ENCODE measurements at regions not wholly inside any gene's neighbourhood (a gene's known extent, or its start where the extent isn't known, plus 50 kb on each side); places are given as distances from the start of the nearest gene placed in this dataset.

DNA sequence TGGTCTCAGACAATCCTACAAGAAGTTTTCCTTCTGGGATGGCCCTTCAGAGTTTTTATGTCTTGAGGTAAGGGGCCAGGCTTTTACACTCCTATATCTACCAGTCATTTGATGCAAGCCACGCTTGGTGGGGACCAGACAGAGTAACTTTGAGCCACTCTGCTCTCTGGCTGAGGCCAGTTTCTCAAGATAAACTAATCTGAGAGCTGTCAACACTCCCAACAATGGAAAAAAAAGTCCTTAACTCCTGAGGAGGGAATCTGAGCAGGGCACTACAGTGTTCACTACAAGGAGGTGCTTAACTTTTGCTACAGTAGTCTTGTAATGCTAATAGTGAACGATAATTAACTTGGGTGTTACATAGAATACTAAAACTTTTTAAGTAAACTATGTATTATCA is 62.7 kb downstream of the MRPS30 start:
- Histone ChIP-seq H4K20me1 (ENCODE audit: insufficient read depth) (no peaks in the 10 kb centered on the region), H3K4me3 (no peak overlapping the region), H2AFZ (peak overlapping the region; percentile 57), H3K9me3 (ENCODE audit: insufficient read depth, low read depth) (peaks cover 10% of the 10 kb centered on the region; the same call in 1 of the 2 replicates), H3K36me3 (ENCODE audit: low read depth) (no peaks in the 10 kb centered on the region), H3K27me3 (ENCODE audit: insufficient read depth, low read depth) (no peaks in the 10 kb centered on the region), H3K9me2 (ENCODE audit: insufficient read depth) (no peaks in the 10 kb centered on the region), H3K4me1 (replicated peaks; ENCODE audit: insufficient read depth) (peaks cover 30% of the 10 kb centered on the region), H3K4me2 (no peak overlapping the region), H3F3A (ENCODE audit: insufficient read depth, low read depth) (peaks cover 15% of the 10 kb centered on the region), H3K79me2 (ENCODE audit: low read depth) (no peaks in the 10 kb centered on the region), H3K27ac (no peak overlapping the region)
- intact Hi-C loops (cut with micrococcal nuclease; ENCODE audit: unreplicated experiment), result no loop called here
- no TSS peak for BruUV-seq (replicated peaks)
- DNase-seq, result no peak
- CTCF ChIA-PET, result interaction anchor here (0.7 kb wide), 1 partner anchor 473 kb away, joined by 3 read pairs; no protein-coding TSS in a partner anchor
- TF ChIP-seq, protein P1, sequence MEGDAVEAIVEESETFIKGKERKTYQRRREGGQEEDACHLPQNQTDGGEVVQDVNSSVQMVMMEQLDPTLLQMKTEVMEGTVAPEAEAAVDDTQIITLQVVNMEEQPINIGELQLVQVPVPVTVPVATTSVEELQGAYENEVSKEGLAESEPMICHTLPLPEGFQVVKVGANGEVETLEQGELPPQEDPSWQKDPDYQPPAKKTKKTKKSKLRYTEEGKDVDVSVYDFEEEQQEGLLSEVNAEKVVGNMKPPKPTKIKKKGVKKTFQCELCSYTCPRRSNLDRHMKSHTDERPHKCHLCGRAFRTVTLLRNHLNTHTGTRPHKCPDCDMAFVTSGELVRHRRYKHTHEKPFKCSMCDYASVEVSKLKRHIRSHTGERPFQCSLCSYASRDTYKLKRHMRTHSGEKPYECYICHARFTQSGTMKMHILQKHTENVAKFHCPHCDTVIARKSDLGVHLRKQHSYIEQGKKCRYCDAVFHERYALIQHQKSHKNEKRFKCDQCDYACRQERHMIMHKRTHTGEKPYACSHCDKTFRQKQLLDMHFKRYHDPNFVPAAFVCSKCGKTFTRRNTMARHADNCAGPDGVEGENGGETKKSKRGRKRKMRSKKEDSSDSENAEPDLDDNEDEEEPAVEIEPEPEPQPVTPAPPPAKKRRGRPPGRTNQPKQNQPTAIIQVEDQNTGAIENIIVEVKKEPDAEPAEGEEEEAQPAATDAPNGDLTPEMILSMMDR (conservative IDR thresholded peaks at IDR 0.05), result no peak
- TF ChIP-seq EZH2 (IDR thresholded peaks at IDR 0.05; ENCODE audit: low read depth), result no peak
- POLR2A ChIA-PET (ENCODE audit: unreplicated experiment), result no interaction called here

DNA sequence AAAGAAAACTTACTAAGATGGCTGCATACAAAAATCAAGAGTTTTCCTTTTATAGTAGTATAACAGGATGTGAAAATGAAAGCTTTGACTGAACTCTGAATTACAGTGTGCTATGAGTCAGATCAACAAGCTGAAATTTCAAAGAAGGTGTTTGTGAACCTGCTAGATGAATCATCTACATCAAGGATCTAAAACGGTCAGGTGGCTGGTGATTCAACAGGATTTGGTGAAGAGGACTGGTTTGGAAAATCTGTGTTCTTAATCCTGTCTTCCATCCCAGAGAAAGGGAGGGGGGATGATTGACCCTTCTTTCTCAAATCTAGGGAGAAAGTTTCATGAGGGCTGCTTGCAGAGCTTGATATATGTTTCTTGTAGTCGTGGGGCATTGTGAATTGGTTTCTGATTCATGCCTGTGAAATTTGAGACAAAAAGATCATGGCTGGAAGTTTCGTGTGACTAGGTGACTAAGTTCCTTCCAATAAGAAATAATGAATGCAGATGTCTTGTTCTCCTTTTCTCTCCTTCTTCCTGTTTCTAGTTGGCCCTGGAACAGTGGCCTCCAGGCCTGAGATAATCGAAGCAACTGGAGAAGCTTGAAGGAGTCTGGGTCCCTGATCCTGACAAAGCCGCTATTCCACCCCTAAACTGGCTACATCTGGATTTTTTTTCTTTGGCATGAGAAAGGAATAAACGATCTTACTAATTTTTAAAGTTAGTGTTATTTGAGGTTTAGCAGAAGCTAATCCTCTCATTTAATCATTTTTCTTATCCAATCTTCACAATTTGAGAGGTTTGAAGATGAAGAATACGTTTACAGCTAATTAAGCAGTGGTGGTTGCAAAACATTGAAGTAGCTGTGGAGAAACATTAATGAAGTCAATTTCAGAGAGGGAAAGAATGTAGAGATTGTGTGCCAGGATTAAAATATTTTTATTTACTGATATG is 67.2 kb downstream of the MRPS30 start:
- Histone ChIP-seq H3K4me3 (peak overlapping the region; percentile 34), H3K9me3 (ENCODE audit: insufficient read depth, low read depth) (peaks cover 18% of the 10 kb centered on the region), H3K27ac (peak overlapping the region; percentile 89), H3K27me3 (ENCODE audit: insufficient read depth, low read depth) (no peaks in the 10 kb centered on the region), H3K4me2 (peak overlapping the region; percentile 62), H3F3A (ENCODE audit: insufficient read depth, low read depth) (peaks cover 19% of the 10 kb centered on the region), H4K20me1 (ENCODE audit: insufficient read depth) (no peaks in the 10 kb centered on the region), H3K36me3 (ENCODE audit: low read depth) (no peaks in the 10 kb centered on the region), H3K9me2 (ENCODE audit: insufficient read depth) (no peaks in the 10 kb centered on the region), H3K4me1 (replicated peaks; ENCODE audit: insufficient read depth) (peaks cover 19% of the 10 kb centered on the region), H3K79me2 (ENCODE audit: low read depth) (no peaks in the 10 kb centered on the region), H2AFZ (peak overlapping the region; percentile 70)
- TSS peak; percentile 85 for BruUV-seq (replicated peaks)
- intact Hi-C loops (cut with micrococcal nuclease; ENCODE audit: unreplicated experiment), result loop anchor here (5.0 kb wide), 2 partner anchors 69 to 184 kb away; partner anchors contain the start of gene MRPS30
- CTCF ChIA-PET, result no interaction called here
- TF ChIP-seq, protein P1 (conservative IDR thresholded peaks at IDR 0.05), result no peak
- no peak for TF ChIP-seq EZH2 (IDR thresholded peaks at IDR 0.05; ENCODE audit: low read depth)
- DNase-seq, result peak; percentile 64 to 95
- POLR2A ChIA-PET (ENCODE audit: unreplicated experiment), result interaction anchor here (0.5 to 0.6 kb wide), 4 partner anchors 45 to 1811 kb away, joined by 3 to 4 read pairs (median 3); no protein-coding TSS in a partner anchor

DNA sequence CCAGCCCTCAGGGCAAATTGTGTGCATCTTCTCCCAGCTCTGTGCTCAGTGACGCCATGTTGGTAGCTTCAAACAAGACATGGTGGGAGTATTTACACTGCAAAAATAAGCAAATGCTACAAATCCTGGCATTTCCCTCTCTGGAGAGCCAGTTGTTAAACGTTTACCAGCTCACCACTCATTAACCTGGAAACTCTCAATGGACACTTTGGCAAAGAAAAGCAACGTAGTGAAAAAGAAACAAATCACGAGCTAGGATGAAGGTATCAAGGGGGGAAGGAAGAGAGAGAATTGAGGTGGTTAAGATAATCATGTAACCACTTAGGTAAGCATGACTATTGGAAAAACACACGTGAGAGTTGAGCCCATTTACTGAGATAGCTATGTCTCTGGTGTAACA is 72.5 kb downstream of the MRPS30 start:
- H3K36me3 ChIP-seq (ENCODE audit: low read depth), result no peaks in the 10 kb centered on the region
- DNase-seq, result no peak
- 0 out of 2 replicates have a peak overlapping the region, but pooled peaks have one; percentile 30 for H2AFZ ChIP-seq
- H3K9me3 ChIP-seq (ENCODE audit: insufficient read depth, low read depth), result peaks cover 10% of the 10 kb centered on the region
- ChIA-PET POLR2A (ENCODE audit: unreplicated experiment) (no interaction called here), CTCF (no interaction called here)
- H3K27me3 ChIP-seq (ENCODE audit: insufficient read depth, low read depth), result no peaks in the 10 kb centered on the region
- H3K4me2 ChIP-seq, result no peak overlapping the region
- intact Hi-C loops (cut with micrococcal nuclease; ENCODE audit: unreplicated experiment), result no loop called here
- no peaks in the 10 kb centered on the region for H3K79me2 ChIP-seq (ENCODE audit: low read depth)
- TF ChIP-seq, protein P1 (conservative IDR thresholded peaks at IDR 0.05), result no peak
- no peak for TF ChIP-seq EZH2 (IDR thresholded peaks at IDR 0.05; ENCODE audit: low read depth)
- no peak overlapping the region for H3K4me3 ChIP-seq
- no peaks in the 10 kb centered on the region for H4K20me1 ChIP-seq (ENCODE audit: insufficient read depth)
- BruUV-seq (replicated peaks), result no TSS peak
- peaks cover 10% of the 10 kb centered on the region for H3K4me1 ChIP-seq (replicated peaks; ENCODE audit: insufficient read depth)
- H3K27ac ChIP-seq, result no peak overlapping the region
- peaks cover 4% of the 10 kb centered on the region; the same call in 1 of the 2 replicates for H3K9me2 ChIP-seq (ENCODE audit: insufficient read depth)
- H3F3A ChIP-seq (ENCODE audit: insufficient read depth, low read depth), result peaks cover 9% of the 10 kb centered on the region; the same call in 1 of the 2 replicates
